HG02884 (cell line): ENCODE measurements at regions not wholly inside any gene's neighbourhood (a gene's known extent, or its start where the extent isn't known, plus 50 kb on each side); places are given as distances from the start of the nearest gene placed in this dataset.

ENCODE experiments used
- ATAC-seq: cut with Tn5 transposase; IDR thresholded peaks from one replicate; pipeline ENCODE4 v1.9.1; 2021; ENCODE audit warnings: mild to moderate bottlenecking, moderate library complexity; ENCODE audit not compliant: unreplicated experiment

GRCh38 chr13:90984756-90985155 is 362.7 kb upstream of the MIR17HG start:
- ATAC-seq, result no peak

GRCh38 chr13:90995001-90995400 is 352.5 kb upstream of the MIR17HG start:
- ATAC-seq, result no peak

GRCh38 chr13:90995614-90996013 is 351.9 kb upstream of the MIR17HG start:
- no peak for ATAC-seq

GRCh38 chr13:90997951-90998350 is 349.5 kb upstream of the MIR17HG start:
- ATAC-seq, result no peak

GRCh38 chr13:90999401-90999800 is 348.1 kb upstream of the MIR17HG start:
- no peak for ATAC-seq

- ATAC-seq, result no peak
Observed at GRCh38 chr13:91001371-91001770, 346.1 kb upstream of the MIR17HG start.

GRCh38 chr13:91014696-91015095 is 332.8 kb upstream of the MIR17HG start:
- no peak for ATAC-seq

- peak; percentile 97 for ATAC-seq
Observed at GRCh38 chr13:91017031-91017668, 330.3 kb upstream of the MIR17HG start.

GRCh38 chr13:91017669-91018053 is 329.8 kb upstream of the MIR17HG start:
- ATAC-seq, result peak; percentile 12

GRCh38 chr13:91020461-91021034 is 326.9 kb upstream of the MIR17HG start:
- no peak for ATAC-seq

GRCh38 chr13:91024157-91024792 is 323.2 kb upstream of the MIR17HG start:
- no peak for ATAC-seq

- no peak for ATAC-seq
Observed at GRCh38 chr13:91025442-91025841, 322.0 kb upstream of the MIR17HG start.

- ATAC-seq, result no peak
Observed at GRCh38 chr13:91031508-91031907, 316.0 kb upstream of the MIR17HG start.

- ATAC-seq, result no peak
Observed at GRCh38 chr13:91032104-91032503, 315.4 kb upstream of the MIR17HG start.

GRCh38 chr13:91036886-91037285 is 310.6 kb upstream of the MIR17HG start:
- no peak for ATAC-seq

GRCh38 chr13:91042870-91043269 is 304.6 kb upstream of the MIR17HG start:
- no peak for ATAC-seq

- ATAC-seq, result peak; percentile 50
Observed at GRCh38 chr13:91045351-91046034, 302.0 kb upstream of the MIR17HG start.

- no peak for ATAC-seq
Observed at GRCh38 chr13:91046715-91047327, 300.7 kb upstream of the MIR17HG start.

- ATAC-seq, result no peak
Observed at GRCh38 chr13:91050970-91051369, 296.5 kb upstream of the MIR17HG start.

- ATAC-seq, result no peak
Observed at GRCh38 chr13:91052876-91053275, 294.6 kb upstream of the MIR17HG start.

- ATAC-seq, result no peak
Observed at GRCh38 chr13:91053318-91054065, 294.0 kb upstream of the MIR17HG start.
